IMR-90 (cell line): ENCODE measurements at regions not wholly inside any gene's neighbourhood (a gene's known extent, or its start where the extent isn't known, plus 50 kb on each side); places are given as distances from the start of the nearest gene placed in this dataset.

Experiments used
- ATAC-seq: fragments of 200-7000 bp; cut with Tn5 transposase; 2 replicates; pipeline ENCODE4 v1.9.1; 2020; ENCODE audit warnings: low read depth, mild to moderate bottlenecking, moderate library complexity
- BruUV-seq: library from RNA; stranded (reverse); fragments of 400-500 nt; replicated peaks from 2 replicates; lab custom pipeline; 2021; lab: Mats Ljungman, UMichigan
- CTCF ChIA-PET: fragments of 300-600 bp; formaldehyde crosslinking; extraction: SDS; loops from one replicate; lab custom pipeline; 2021; ENCODE audit warnings: antibody characterized with exemption; lab: Yijun Ruan, JAX
- POLR2A ChIA-PET: fragments of 300-600 bp; sonication (Branson Sonifier 250); formaldehyde crosslinking; loops from one replicate; lab custom pipeline; 2022; ENCODE audit warnings: antibody characterized with exemption; ENCODE audit not compliant: unreplicated experiment; lab: Charles Lee
- DNase-seq: peaks from one replicate; pipeline ENCODE4 v3.0.0; 2013
- H2AFZ ChIP-seq: replicated peaks from 2 replicates; pipeline ENCODE3; 2013; ENCODE audit warnings: low read length, mild to moderate bottlenecking; ENCODE audit not compliant: poor library complexity
- H2AK5ac ChIP-seq: 2 replicates; pipeline ENCODE4 v1.6.1; 2013; ENCODE audit warnings: low read depth, low read length, inconsistent platforms
- H2AK9ac ChIP-seq: replicated peaks from 2 replicates; pipeline ENCODE3; 2013; ENCODE audit warnings: mild to moderate bottlenecking, low read depth, low read length, moderate library complexity; ENCODE audit not compliant: poor library complexity
- H2BK120ac ChIP-seq: 2 replicates; pipeline ENCODE4 v1.6.1; 2013; ENCODE audit warnings: low read depth, low read length, inconsistent platforms
- H2BK15ac ChIP-seq: 3 replicates; pipeline ENCODE4 v1.6.1; 2013; ENCODE audit warnings: low read depth, low read length, inconsistent platforms
- H2BK20ac ChIP-seq: 2 replicates; pipeline ENCODE4 v1.6.1; 2013; ENCODE audit warnings: low read depth, mild to moderate bottlenecking, inconsistent platforms, low read length, moderate library complexity
- H2BK5ac ChIP-seq: 2 replicates; pipeline ENCODE4 v1.6.1; 2013; ENCODE audit warnings: mild to moderate bottlenecking, low read depth, low read length, inconsistent platforms; ENCODE audit not compliant: poor library complexity, severe bottlenecking
- H3K14ac ChIP-seq: replicated peaks from 2 replicates; pipeline ENCODE4 v1.6.1; 2013; ENCODE audit warnings: low read depth, low read length, inconsistent platforms
- H3K18ac ChIP-seq: 2 replicates; pipeline ENCODE4 v1.6.1; 2013; ENCODE audit warnings: low read depth, low read length, control low read depth
- H3K23ac ChIP-seq: 2 replicates; pipeline ENCODE4 v1.6.1; 2013; ENCODE audit warnings: low read depth, low read length, inconsistent platforms
- H3K27ac ChIP-seq: 2 replicates; pipeline ENCODE4 v1.5.1; 2013; ENCODE audit warnings: mild to moderate bottlenecking, control low read depth, low read length; ENCODE audit not compliant: insufficient read depth
- H3K27me3 ChIP-seq: 2 replicates; pipeline ENCODE4 v1.6.1; 2013; ENCODE audit warnings: low read length; ENCODE audit not compliant: control insufficient read depth, insufficient read depth
- H3K36me3 ChIP-seq: 2 replicates; pipeline ENCODE4 v1.6.1; 2013; ENCODE audit warnings: low read length, mixed read lengths; ENCODE audit not compliant: control insufficient read depth, insufficient read depth
- H3K4ac ChIP-seq: 2 replicates; pipeline ENCODE4 v1.6.1; 2013; ENCODE audit warnings: low read depth, low read length, inconsistent platforms
- H3K4me1 ChIP-seq: 2 replicates; pipeline ENCODE4 v1.6.1; 2013; ENCODE audit warnings: low read length, mixed read lengths; ENCODE audit not compliant: control insufficient read depth, insufficient read depth
- H3K4me2 ChIP-seq: 2 replicates; pipeline ENCODE4 v1.6.1; 2013; ENCODE audit warnings: low read depth, mild to moderate bottlenecking, control low read depth, low read length, moderate library complexity
- H3K4me3 ChIP-seq: 2 replicates; pipeline ENCODE4 v1.5.1; 2013; ENCODE audit warnings: low read depth, mild to moderate bottlenecking, control low read depth, low read length, moderate library complexity; ENCODE audit not compliant: insufficient read depth
- H3K56ac ChIP-seq: 2 replicates; pipeline ENCODE4 v1.6.1; 2013; ENCODE audit warnings: low read length, inconsistent platforms; ENCODE audit not compliant: insufficient read depth; ENCODE audit errors: extremely low read depth
- H3K79me1 ChIP-seq, 2 experiments: 2 replicates each; pipeline ENCODE4 v1.6.1; 2013; ENCODE audit warnings: low read length in 2 of 2, inconsistent platforms in 1 of 2, low read depth in 1 of 2
- H3K9ac ChIP-seq: 2 replicates; pipeline ENCODE4 v1.6.1; 2013; ENCODE audit warnings: low read depth, low read length, control low read depth
- H3K9me1 ChIP-seq: 2 replicates; pipeline ENCODE4 v1.6.1; 2013; ENCODE audit warnings: low read length, inconsistent platforms; ENCODE audit not compliant: insufficient read depth
- H3K9me3 ChIP-seq: 2 replicates; pipeline ENCODE4 v1.6.1; 2013; ENCODE audit warnings: low read length; ENCODE audit not compliant: control insufficient read depth, insufficient read depth
- H4K20me1 ChIP-seq: 2 replicates; pipeline ENCODE4 v1.6.1; 2013; ENCODE audit warnings: low read length, inconsistent platforms; ENCODE audit not compliant: insufficient read depth
- H4K5ac ChIP-seq: 2 replicates; pipeline ENCODE4 v1.6.1; 2013; ENCODE audit warnings: mild to moderate bottlenecking, low read depth, low read length, control low read depth
- H4K8ac ChIP-seq, 2 experiments: 2 replicates each; pipeline ENCODE4 v1.6.1; 2013; ENCODE audit warnings: low read depth in 2 of 2, low read length in 2 of 2, control low read depth in 1 of 2, inconsistent platforms in 1 of 2
- H4K91ac ChIP-seq: 2 replicates; pipeline ENCODE4 v1.6.1; 2013; ENCODE audit warnings: low read depth, low read length, inconsistent platforms; ENCODE audit not compliant: insufficient read depth
- BHLHE40 ChIP-seq: fragments of 150-350 bp; IDR thresholded peaks from 2 replicates; pipeline ENCODE4 v1.6.1; 2016; ENCODE audit warnings: mild to moderate bottlenecking, low read depth, low read length
- ELK1 ChIP-seq: fragments of 150-350 bp; IDR thresholded peaks from 2 replicates; pipeline ENCODE4 v1.6.1; 2016; ENCODE audit warnings: low read depth, mild to moderate bottlenecking, low read length, moderate library complexity, borderline replicate concordance
- FOS ChIP-seq: fragments of 150-350 bp; IDR thresholded peaks from 2 replicates; pipeline ENCODE4 v1.6.1; 2016; ENCODE audit warnings: low read depth, low read length
- MAFK ChIP-seq: IDR thresholded peaks from 2 replicates; pipeline ENCODE4 v1.6.1; 2012; ENCODE audit warnings: low read depth, low read length, improper control_type of control experiment
- MAZ ChIP-seq: IDR thresholded peaks from 2 replicates; pipeline ENCODE4 v1.6.1; 2012; ENCODE audit warnings: low read depth, mild to moderate bottlenecking, low read length, improper control_type of control experiment, moderate library complexity, borderline replicate concordance
- RCOR1 ChIP-seq: IDR thresholded peaks from 2 replicates; pipeline ENCODE4 v1.6.1; 2012; ENCODE audit warnings: mild to moderate bottlenecking, low read length, improper control_type of control experiment; ENCODE audit not compliant: insufficient replicate concordance
- USF2 ChIP-seq: fragments of 150-350 bp; IDR thresholded peaks from 2 replicates; pipeline ENCODE4 v1.6.1; 2017; ENCODE audit warnings: mild to moderate bottlenecking, antibody characterized with exemption, low read length, low read depth
- WGBS, 2 experiments: methylation state at CpG; one replicate each; pipeline versions ENCODE4 v1.1.5 to v1.1.7; 2013; ENCODE audit warnings: missing lambda C conversion rate in 2 of 2; ENCODE audit not compliant: insufficient read length in 1 of 2; ENCODE audit errors: extremely low coverage in 2 of 2; 5-methylcytosine and 5-hydroxymethylcytosine counted together
- dilution Hi-C: fragments of 300-500 bp; cut with HindIII; formaldehyde crosslinking; loops from one replicate; pipeline ENCODE4 v1.14.3; 2018; ENCODE audit warnings: low sequenced_read_pairs; ENCODE audit not compliant: unreplicated experiment
- in situ Hi-C: fragments of 300-500 bp; cut with MboI; formaldehyde crosslinking; loops from 3 replicates; pipeline ENCODE4 v1.14.3; 2019; ENCODE audit warnings: low sequenced_read_pairs, inconsistent platforms, mixed read lengths
- intact Hi-C: fragments of 100-400 bp; cut with micrococcal nuclease; formaldehyde crosslinking; loops from 2 replicates; pipeline ENCODE4 v1.10.0; 2022

- dilution Hi-C loops = no loop called here
- H3K4me1 ChIP-seq = no peaks in the 10 kb centered on the region
- no peak for DNase-seq
Measured at GRCh38 chr2:210844016-210844415, 287.6 kb downstream of the CPS1 start.

More at GRCh38 chr2:210844016-210844415, 287.6 kb downstream of the CPS1 start:
- Histone ChIP-seq H3K4me3 (no peak overlapping the region), H3K4ac (no peak overlapping the region), H3K9me1 (no peaks in the 10 kb centered on the region), H3K14ac (no peak overlapping the region), H2AK9ac (no peak overlapping the region), H3K18ac (no peak overlapping the region), H3K56ac (no peak overlapping the region), H2BK20ac (no peak overlapping the region), H2AFZ (no peak overlapping the region), H2BK15ac (no peak overlapping the region), H4K5ac (no peak overlapping the region), H4K20me1 (no peaks in the 10 kb centered on the region), H3K27ac (no peak overlapping the region), H2BK5ac (no peak overlapping the region), H3K79me1 (no peaks in the 10 kb centered on the region), H2AK5ac (no peak overlapping the region), H3K36me3 (no peaks in the 10 kb centered on the region), H2BK120ac (no peak overlapping the region), H3K27me3 (no peaks in the 10 kb centered on the region), H3K9me3 (peaks cover 5% of the 10 kb centered on the region; the same call in 1 of the 2 replicates), H3K23ac (no peak overlapping the region), H4K8ac (no peak overlapping the region), H4K91ac (no peak overlapping the region), H3K4me2 (no peak overlapping the region), H3K9ac (no peak overlapping the region)
- BruUV-seq = no TSS peak
- no peak for ATAC-seq
- ChIA-PET CTCF (no interaction called here), POLR2A (no interaction called here)
- TF ChIP-seq USF2 (no peak), BHLHE40 (no peak), RCOR1 (no peak), ELK1 (no peak), FOS (no peak), MAZ (no peak), MAFK (no peak)
- WGBS, 2 experiments = no CpG with 5 or more reads among the region's 1 CpG
- intact Hi-C loops (no loop called here), in situ Hi-C loops (no loop called here)
